ES-I3 (cell line): ENCODE measurements at regions not wholly inside any gene's neighbourhood (a gene's known extent, or its start where the extent isn't known, plus 50 kb on each side); places are given as distances from the start of the nearest gene placed in this dataset.
"Not testable (repeated sequence)": the region's sequence is repeated elsewhere in the genome, so short reads cannot be mapped to it uniquely, and the experiment has no call there.

Experiments used
- H3K36me3 ChIP-seq: 2 replicates; pipeline ENCODE4 v1.6.1; 2013; ENCODE audit warnings: mild to moderate bottlenecking, low read length, control low read depth, moderate library complexity; ENCODE audit not compliant: insufficient read depth
- H3K4me1 ChIP-seq: 2 replicates; pipeline ENCODE4 v1.6.1; 2013; ENCODE audit warnings: mild to moderate bottlenecking, control low read depth, low read length; ENCODE audit not compliant: insufficient read depth
- H3K9ac ChIP-seq: 2 replicates; pipeline ENCODE4 v1.6.1; 2013; ENCODE audit warnings: low read depth, mild to moderate bottlenecking, low read length, moderate library complexity
- H3K9me3 ChIP-seq: 2 replicates; pipeline ENCODE4 v1.6.1; 2013; ENCODE audit warnings: mild to moderate bottlenecking, low read length, moderate library complexity; ENCODE audit not compliant: control insufficient read depth, insufficient read depth

DNA sequence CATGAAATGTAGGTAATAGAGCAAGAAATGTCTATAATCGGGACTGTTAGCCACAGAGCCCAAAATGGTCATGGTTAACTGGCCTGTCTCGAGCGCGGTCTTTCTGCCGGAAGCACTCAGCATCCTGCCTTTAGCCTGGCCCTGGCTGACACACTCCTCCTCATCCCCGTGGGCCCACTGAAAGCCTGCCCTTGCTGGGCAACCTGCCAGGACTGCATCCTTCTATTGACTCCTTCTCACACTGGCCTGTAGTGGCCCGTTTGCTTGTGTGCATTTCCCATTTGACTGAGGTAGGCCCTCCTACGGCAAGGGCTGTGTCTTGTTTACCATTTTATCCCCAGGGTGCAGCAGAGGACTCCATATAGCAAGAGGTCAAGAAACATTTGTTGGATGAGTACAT, 215.7 kb downstream of the ATPSCKMT start:
- Histone ChIP-seq H3K36me3 (no peaks in the 10 kb centered on the region), H3K9ac (no peak overlapping the region), H3K4me1 (no peaks in the 10 kb centered on the region), H3K9me3 (no peaks in the 10 kb centered on the region)

- H3K36me3 ChIP-seq, result no peaks in the 10 kb centered on the region
- H3K9ac ChIP-seq, result no peak overlapping the region
- no peaks in the 10 kb centered on the region for H3K4me1 ChIP-seq
- H3K9me3 ChIP-seq, result no peaks in the 10 kb centered on the region
These were observed 217.9 kb downstream of the ATPSCKMT start for GRCh38 chr5:10031817-10032216.

- no peak overlapping the region for H3K9ac ChIP-seq
- H3K36me3 ChIP-seq, result no peaks in the 10 kb centered on the region
- H3K4me1 ChIP-seq, result no peaks in the 10 kb centered on the region
- no peaks in the 10 kb centered on the region for H3K9me3 ChIP-seq
These were observed 219.4 kb downstream of the ATPSCKMT start for GRCh38 chr5:10030219-10030831.

- Histone ChIP-seq H3K9ac (no peak overlapping the region), H3K9me3 (peaks cover 2% of the 10 kb centered on the region; the same call in 1 of the 2 replicates), H3K36me3 (no peaks in the 10 kb centered on the region), H3K4me1 (no peaks in the 10 kb centered on the region)
These were observed 226.2 kb downstream of the ATPSCKMT start for GRCh38 chr5:10023494-10023893.

DNA sequence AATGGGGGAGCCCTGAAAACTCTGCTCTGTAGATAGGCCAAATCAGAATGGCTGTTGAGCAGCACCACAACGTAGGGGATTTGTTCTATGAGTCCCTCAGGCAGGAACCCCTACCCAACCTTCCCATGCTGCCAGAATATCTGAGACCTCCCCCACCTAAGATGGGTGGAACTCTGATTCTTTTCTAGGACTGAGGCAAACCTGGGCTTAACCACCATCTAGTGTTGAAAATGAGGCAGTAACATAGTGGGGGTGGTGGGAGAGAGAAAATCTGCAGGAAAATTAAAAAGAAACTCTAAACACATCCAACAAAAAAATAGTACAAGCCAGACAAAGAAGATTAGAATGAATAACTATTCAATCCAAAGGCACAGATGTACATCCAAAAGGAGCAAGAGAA, 228.4 kb downstream of the ATPSCKMT start:
- Histone ChIP-seq H3K36me3 (no peaks in the 10 kb centered on the region), H3K9me3 (peaks cover 2% of the 10 kb centered on the region; the same call in 1 of the 2 replicates), H3K4me1 (no peaks in the 10 kb centered on the region), H3K9ac (no peak overlapping the region)

- H3K4me1 ChIP-seq, result no peaks in the 10 kb centered on the region
- peaks cover 2% of the 10 kb centered on the region; the same call in 1 of the 2 replicates for H3K9me3 ChIP-seq
- H3K9ac ChIP-seq, result no peak overlapping the region
- no peaks in the 10 kb centered on the region for H3K36me3 ChIP-seq
These were observed 230.5 kb downstream of the ATPSCKMT start for GRCh38 chr5:10019236-10019635.

DNA sequence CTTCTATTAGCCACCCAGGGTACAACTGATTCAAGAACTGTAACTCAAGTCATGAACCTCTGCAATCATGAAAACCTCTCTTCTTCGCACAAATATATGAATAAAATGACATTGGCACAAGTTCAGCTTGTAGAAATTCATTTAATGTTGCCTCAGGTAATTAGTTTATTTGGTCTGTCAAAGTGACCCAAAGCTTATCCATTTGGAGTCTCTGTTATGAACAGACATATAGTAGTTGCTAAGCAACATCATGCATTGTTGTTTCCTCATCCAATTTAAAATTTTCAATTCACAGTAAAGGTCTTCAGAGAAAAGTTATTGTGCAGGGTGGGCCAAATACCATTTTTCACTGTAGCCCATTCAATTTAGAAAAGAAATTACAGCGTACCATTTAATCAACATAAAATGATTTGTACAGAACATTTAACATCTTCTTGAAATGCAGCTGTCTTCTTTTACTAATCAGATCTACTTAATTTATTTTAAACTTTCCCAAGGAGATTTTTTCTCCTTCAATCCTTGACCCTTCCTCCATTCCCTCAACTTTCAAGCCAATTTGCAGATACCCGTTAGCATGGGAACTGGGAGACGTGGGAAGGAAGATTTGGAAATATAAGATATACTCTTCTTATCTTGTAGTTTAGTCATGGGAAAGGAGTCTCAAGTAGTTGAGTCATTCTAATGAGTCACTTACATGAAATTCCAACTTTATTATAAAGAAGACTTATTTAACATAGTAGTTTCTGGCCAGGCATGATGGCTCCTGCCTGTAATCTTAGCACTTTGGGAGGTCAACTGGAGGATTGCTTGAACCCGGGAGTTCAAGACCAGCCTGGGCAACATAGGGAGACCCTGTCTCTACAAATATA, 231.3 kb downstream of the ATPSCKMT start:
- no peaks in the 10 kb centered on the region for H3K36me3 ChIP-seq
- H3K9ac ChIP-seq, result no peak overlapping the region
- H3K4me1 ChIP-seq, result no peaks in the 10 kb centered on the region
- peaks cover 2% of the 10 kb centered on the region; the same call in 1 of the 2 replicates for H3K9me3 ChIP-seq

DNA sequence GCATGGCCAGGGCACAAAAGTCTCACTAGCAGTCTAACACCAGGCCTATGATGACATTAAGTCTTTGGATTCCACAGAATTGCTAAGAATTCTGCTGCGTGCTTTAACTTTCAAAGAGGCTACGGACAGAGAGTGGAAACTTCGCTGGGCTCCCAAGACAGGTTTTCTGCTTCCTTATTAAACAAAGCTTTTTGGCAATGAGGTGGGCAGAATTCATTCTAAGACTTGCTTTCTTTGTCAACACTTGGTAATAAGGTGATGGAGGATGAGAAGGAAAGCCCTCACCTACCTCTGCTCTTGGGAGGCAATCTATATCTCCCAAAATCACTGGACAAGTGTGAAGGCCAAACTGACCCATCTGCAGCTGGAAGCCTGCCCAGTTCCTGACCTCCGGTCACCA, 231.9 kb downstream of the ATPSCKMT start:
- Histone ChIP-seq H3K4me1 (no peaks in the 10 kb centered on the region), H3K9ac (no peak overlapping the region), H3K9me3 (peaks cover 2% of the 10 kb centered on the region; the same call in 1 of the 2 replicates), H3K36me3 (no peaks in the 10 kb centered on the region)

DNA sequence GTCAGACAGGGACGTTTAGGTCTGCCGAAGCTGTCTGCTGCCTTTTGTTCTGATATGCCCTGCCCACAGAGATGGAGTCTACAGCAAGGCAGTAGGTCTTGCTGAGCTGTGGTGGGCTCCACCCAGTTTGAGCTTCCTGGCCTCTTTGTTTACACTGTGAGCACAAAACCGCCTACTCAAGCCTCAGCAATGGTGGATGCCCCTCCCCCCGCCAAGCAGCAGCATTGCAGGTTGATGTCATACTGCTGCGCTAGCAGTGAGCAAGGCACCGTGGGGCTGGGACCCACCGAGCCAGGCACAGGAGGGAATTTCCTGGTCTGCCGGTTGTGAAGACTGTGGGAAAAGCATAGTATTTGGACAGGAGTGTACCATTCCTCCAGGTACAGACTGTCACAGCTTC, 233.1 kb downstream of the ATPSCKMT start:
- not testable (repeated sequence) for H3K4me1 ChIP-seq, H3K9me3 ChIP-seq, H3K36me3 ChIP-seq, H3K9ac ChIP-seq

- not testable (repeated sequence) for H3K9ac ChIP-seq, H3K9me3 ChIP-seq, H3K4me1 ChIP-seq, H3K36me3 ChIP-seq
These were observed 234.0 kb downstream of the ATPSCKMT start for GRCh38 chr5:10015681-10016080.

DNA sequence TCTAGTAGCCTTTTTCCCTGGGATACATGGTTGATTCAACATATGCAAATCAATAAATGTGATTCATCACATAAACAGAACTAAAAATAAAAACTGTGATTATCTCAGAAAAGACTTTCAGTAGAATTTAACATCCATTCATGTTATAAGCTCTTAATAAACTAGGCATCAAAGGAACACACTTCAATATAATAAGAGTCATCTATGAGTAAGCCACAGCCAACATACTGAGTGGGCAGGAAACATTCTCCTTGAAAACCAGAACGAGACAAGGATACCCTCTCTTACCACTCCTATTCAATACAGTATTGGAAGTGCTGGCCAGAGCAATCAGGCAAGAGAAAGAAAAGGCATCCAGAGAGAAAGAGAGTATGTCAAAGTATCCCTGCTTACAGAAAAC, 239.9 kb downstream of the ATPSCKMT start:
- Histone ChIP-seq H3K9me3 (no peaks in the 10 kb centered on the region), H3K9ac (no peak overlapping the region), H3K4me1 (no peaks in the 10 kb centered on the region), H3K36me3 (no peaks in the 10 kb centered on the region)

DNA sequence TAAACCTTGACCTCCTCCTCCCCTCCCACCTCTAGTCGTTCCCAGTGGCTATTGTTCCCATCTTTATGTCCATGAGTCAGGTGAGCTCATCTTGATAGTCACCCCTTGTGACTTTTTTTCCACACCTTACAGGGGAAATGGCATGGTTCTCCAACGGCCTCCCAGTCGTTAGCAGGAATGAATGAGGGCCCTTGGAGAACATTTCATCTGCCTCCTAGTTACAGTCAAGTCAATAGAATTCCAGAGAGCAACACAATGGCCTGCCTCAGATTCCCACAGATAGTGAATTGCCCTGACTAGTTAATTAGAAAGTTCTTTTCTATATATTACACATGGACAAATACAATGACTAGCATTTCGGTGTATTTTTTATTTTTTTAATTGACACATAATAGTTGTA, 262.6 kb downstream of the ATPSCKMT start:
- no peaks in the 10 kb centered on the region for H3K36me3 ChIP-seq
- no peak overlapping the region for H3K9ac ChIP-seq
- H3K9me3 ChIP-seq, result peaks cover 16% of the 10 kb centered on the region
- no peaks in the 10 kb centered on the region for H3K4me1 ChIP-seq

DNA sequence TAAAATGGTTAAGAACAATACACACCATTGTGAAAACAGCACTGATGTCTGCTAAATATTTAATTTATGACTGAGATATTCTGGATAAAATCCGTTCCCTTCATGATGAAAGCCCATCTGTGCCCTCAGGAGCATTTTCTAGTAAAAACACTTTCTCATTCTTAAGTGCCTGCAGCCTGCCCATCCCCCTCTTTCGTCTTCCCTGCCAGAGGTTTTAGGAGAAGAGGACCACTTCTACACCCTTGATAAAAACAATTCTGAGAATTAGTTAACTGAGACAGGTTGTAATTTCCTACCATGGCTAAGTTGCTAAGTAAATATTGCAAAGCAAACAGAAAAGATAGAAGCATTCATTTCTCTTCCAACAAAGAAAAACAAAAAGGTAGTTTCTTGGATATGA, 272.6 kb downstream of the ATPSCKMT start:
- Histone ChIP-seq H3K36me3 (no peaks in the 10 kb centered on the region), H3K9me3 (no peaks in the 10 kb centered on the region), H3K9ac (no peak overlapping the region; the same call in 1 of the 2 replicates), H3K4me1 (peaks cover 7% of the 10 kb centered on the region; the same call in 1 of the 2 replicates)

DNA sequence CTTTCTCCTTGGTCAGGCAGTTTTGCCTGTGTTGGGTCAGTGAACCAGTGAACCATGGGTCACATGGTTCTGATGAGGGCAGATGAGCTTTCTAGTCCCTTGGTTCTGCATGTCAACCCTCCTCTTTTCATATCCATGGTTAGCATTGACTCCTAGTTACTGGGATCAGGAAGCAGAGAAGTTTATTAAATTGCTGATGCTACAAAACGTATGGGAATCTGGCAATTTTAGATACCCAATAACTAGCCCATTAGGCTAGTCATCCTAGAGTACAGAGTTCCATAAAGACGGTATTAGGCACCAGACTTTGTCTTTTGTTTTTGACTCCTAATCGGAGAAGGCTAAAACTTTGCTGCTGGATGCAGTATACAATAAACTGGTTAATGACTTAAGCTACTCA, 273.1 kb downstream of the ATPSCKMT start:
- Histone ChIP-seq H3K9ac (no peak overlapping the region), H3K36me3 (no peaks in the 10 kb centered on the region), H3K9me3 (no peaks in the 10 kb centered on the region), H3K4me1 (peaks cover 7% of the 10 kb centered on the region; the same call in 1 of the 2 replicates)

- Histone ChIP-seq H3K9ac (no peak overlapping the region), H3K4me1 (peaks cover 6% of the 10 kb centered on the region; the same call in 1 of the 2 replicates), H3K9me3 (peaks cover 2% of the 10 kb centered on the region; the same call in 1 of the 2 replicates), H3K36me3 (no peaks in the 10 kb centered on the region)
These were observed 277.6 kb downstream of the ATPSCKMT start for GRCh38 chr5:9972059-9972458.
